WTC11 (cell line): ENCODE measurements at regions not wholly inside any gene's neighbourhood (a gene's known extent, or its start where the extent isn't known, plus 50 kb on each side); places are given as distances from the start of the nearest gene placed in this dataset.
A peak's percentile ranks its signal among the peaks of the same experiment; 100 is the strongest.

ENCODE experiments used
- ATAC-seq: fragments of 200-7000 bp; cut with Tn5 transposase; 2 replicates; pipeline ENCODE4 v1.10.0; 2021; ENCODE audit warnings: mild to moderate bottlenecking, moderate library complexity
- CTCF ChIA-PET: fragments of 300-600 bp; sonication (Branson Sonifier 250); formaldehyde crosslinking; loops from one replicate; lab custom pipeline; 2021; ENCODE audit warnings: antibody characterized with exemption; lab: Charles Lee
- POLR2A ChIA-PET: fragments of 350-600 bp; sonication (Branson Sonifier 250); formaldehyde crosslinking; loops from one replicate; lab custom pipeline; 2021; ENCODE audit warnings: antibody characterized with exemption; lab: Charles Lee
- DNase-seq: peaks from one replicate; pipeline ENCODE4 v3.0.0; 2021; ENCODE audit warnings: low spot score
- H3K27ac Mint-ChIP-seq: 2 replicates; pipeline ENCODE4 v1.8.0; 2021; ENCODE audit warnings: mixed read lengths
- H3K27me3 Mint-ChIP-seq: 2 replicates; pipeline ENCODE4 v1.8.0; 2021; ENCODE audit warnings: low read depth, mild to moderate bottlenecking, moderate library complexity, mixed read lengths
- H3K36me3 Mint-ChIP-seq: 2 replicates; pipeline ENCODE4 v1.8.0; 2021; ENCODE audit warnings: mixed read lengths
- H3K4me1 Mint-ChIP-seq: 2 replicates; pipeline ENCODE4 v1.8.0; 2022; ENCODE audit warnings: mixed read lengths
- H3K4me3 Mint-ChIP-seq: 2 replicates; pipeline ENCODE4 v1.8.0; 2021; ENCODE audit warnings: mild to moderate bottlenecking, moderate library complexity, mixed read lengths
- H3K9me3 Mint-ChIP-seq: 2 replicates; pipeline ENCODE4 v1.8.0; 2021; ENCODE audit warnings: mixed read lengths
- ATF1 ChIP-seq: sonication (generic); formaldehyde crosslinking; IDR thresholded peaks from 2 replicates; pipeline ENCODE4 v1.8.1; 2023; ENCODE audit warnings: mild to moderate bottlenecking, moderate library complexity, missing genetic modification reagents
- ATF3 ChIP-seq: sonication (generic); formaldehyde crosslinking; conservative IDR thresholded peaks from 2 replicates; pipeline ENCODE4 v1.8.1; 2022; ENCODE audit warnings: mild to moderate bottlenecking, missing genetic modification reagents
- CREB1 ChIP-seq: sonication (generic); formaldehyde crosslinking; IDR thresholded peaks from 2 replicates; pipeline ENCODE4 v1.8.0; 2023; ENCODE audit warnings: mild to moderate bottlenecking, missing genetic modification reagents
- E2F4 ChIP-seq: sonication (generic); formaldehyde crosslinking; IDR thresholded peaks from 2 replicates; pipeline ENCODE4 v1.8.1; 2022; ENCODE audit warnings: low read depth, mild to moderate bottlenecking, moderate library complexity, missing genetic modification reagents, borderline replicate concordance
- FOXP1 ChIP-seq: sonication (generic); formaldehyde crosslinking; IDR thresholded peaks from 2 replicates; pipeline ENCODE4 v1.8.0; 2022; ENCODE audit warnings: missing genetic modification reagents, mild to moderate bottlenecking, moderate library complexity, borderline replicate concordance
- GABPB1 ChIP-seq: sonication (generic); formaldehyde crosslinking; IDR thresholded peaks from 2 replicates; pipeline ENCODE4 v1.8.1; 2023; ENCODE audit warnings: mild to moderate bottlenecking, missing genetic modification reagents
- GTF2I ChIP-seq: fragments of 250-450 bp; sonication (Bioruptor Pico); conservative IDR thresholded peaks from 2 replicates; pipeline ENCODE4 v1.4.0; 2021; ENCODE audit warnings: mild to moderate bottlenecking
- NFE2L1 ChIP-seq: sonication (generic); formaldehyde crosslinking; IDR thresholded peaks from 2 replicates; pipeline ENCODE4 v1.8.1; 2023; ENCODE audit warnings: missing genetic modification reagents
- ZNF138 ChIP-seq: sonication (generic); formaldehyde crosslinking; conservative IDR thresholded peaks from 2 replicates; pipeline ENCODE4 v1.8.1; 2022; ENCODE audit warnings: mild to moderate bottlenecking, moderate library complexity, missing genetic modification reagents
- ZNF281 ChIP-seq: sonication (generic); formaldehyde crosslinking; IDR thresholded peaks from 2 replicates; pipeline ENCODE4 v1.8.0; 2023; ENCODE audit warnings: mild to moderate bottlenecking, missing genetic modification reagents
- ZNF396 ChIP-seq: fragments of 250-450 bp; sonication (Bioruptor Pico); IDR thresholded peaks from 2 replicates; pipeline ENCODE4 v1.8.0; 2021; ENCODE audit warnings: mild to moderate bottlenecking, moderate library complexity, borderline replicate concordance
- TF ChIP-seq, protein P1 (sequence below): sonication (generic); formaldehyde crosslinking; IDR thresholded peaks from 2 replicates; pipeline ENCODE4 v1.8.1; 2023; ENCODE audit warnings: mild to moderate bottlenecking, missing genetic modification reagents, moderate library complexity
- TF ChIP-seq, protein P2 (sequence below): sonication (generic); formaldehyde crosslinking; IDR thresholded peaks from 2 replicates; pipeline ENCODE4 v1.8.1; 2023; ENCODE audit warnings: mild to moderate bottlenecking, missing genetic modification reagents, moderate library complexity
- TF ChIP-seq, protein P3 (sequence below): sonication (generic); formaldehyde crosslinking; IDR thresholded peaks from 2 replicates; pipeline ENCODE4 v1.8.0; 2022; ENCODE audit warnings: mild to moderate bottlenecking, missing genetic modification reagents
- TF ChIP-seq, protein P4 (sequence below): fragments of 250-450 bp; sonication (Bioruptor Pico); IDR thresholded peaks from 2 replicates; pipeline ENCODE4 v1.9.0; 2021; ENCODE audit warnings: mild to moderate bottlenecking
- TF ChIP-seq, protein P5 (sequence below): sonication (generic); formaldehyde crosslinking; IDR thresholded peaks from 2 replicates; pipeline ENCODE4 v1.8.0; 2022; ENCODE audit warnings: mild to moderate bottlenecking, missing genetic modification reagents
- TF ChIP-seq, protein P6 (sequence below): sonication (generic); formaldehyde crosslinking; IDR thresholded peaks from 2 replicates; pipeline ENCODE4 v1.8.1; 2023; ENCODE audit warnings: mild to moderate bottlenecking, missing genetic modification reagents

DNA sequence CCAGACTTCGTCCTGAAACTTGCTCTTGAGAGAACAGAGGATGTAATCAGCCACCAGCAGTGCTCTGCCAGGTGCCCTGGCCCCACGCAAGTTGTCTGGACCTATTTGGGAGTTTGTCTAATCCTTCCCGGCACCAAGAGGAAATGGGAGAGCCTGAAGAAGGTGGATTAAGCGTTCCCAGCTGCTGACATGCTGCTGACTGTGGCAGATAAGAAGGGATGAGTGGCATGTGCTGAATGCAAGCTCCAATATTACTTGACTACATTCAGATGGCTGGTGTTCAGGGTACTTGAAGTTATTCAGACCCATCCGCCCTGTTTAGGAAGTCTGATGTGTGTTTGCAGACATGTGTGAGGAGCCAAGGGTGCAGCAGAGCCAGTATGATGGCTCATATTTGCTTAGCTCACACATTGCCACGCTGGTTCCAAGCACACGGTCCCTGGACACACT is 440.6 kb upstream of the CCDC196 start:
- no peak for DNase-seq
- Mint-ChIP-seq H3K9me3 (peaks cover 19% of the 10 kb centered on the region), H3K4me3 (no peak overlapping the region), H3K4me1 (peaks cover 14% of the 10 kb centered on the region), H3K27ac (no peak overlapping the region), H3K27me3 (peaks cover 5% of the 10 kb centered on the region), H3K36me3 (no peaks in the 10 kb centered on the region)
- CTCF ChIA-PET: no interaction called here
- ATAC-seq: peak; percentile 39; the same call in 1 of the 2 replicates
- POLR2A ChIA-PET: no interaction called here
- TF ChIP-seq E2F4 (CRISPR knock-in tag) (no peak), ATF3 (CRISPR knock-in tag) (no peak), ZNF281 (CRISPR knock-in tag) (no peak), GABPB1 (CRISPR knock-in tag) (no peak), NFE2L1 (CRISPR knock-in tag) (no peak), ZNF396 (CRISPR knock-in tag) (no peak), CREB1 (CRISPR knock-in tag) (no peak)
- TF ChIP-seq, protein P1, sequence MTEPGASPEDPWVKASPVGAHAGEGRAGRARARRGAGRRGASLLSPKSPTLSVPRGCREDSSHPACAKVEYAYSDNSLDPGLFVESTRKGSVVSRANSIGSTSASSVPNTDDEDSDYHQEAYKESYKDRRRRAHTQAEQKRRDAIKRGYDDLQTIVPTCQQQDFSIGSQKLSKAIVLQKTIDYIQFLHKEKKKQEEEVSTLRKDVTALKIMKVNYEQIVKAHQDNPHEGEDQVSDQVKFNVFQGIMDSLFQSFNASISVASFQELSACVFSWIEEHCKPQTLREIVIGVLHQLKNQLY (CRISPR knock-in tag): no peak

GRCh38 chr14:66046035-66046434 is 440.1 kb upstream of the CCDC196 start:
- POLR2A ChIA-PET: no interaction called here
- ATAC-seq: no peak
- peaks cover 5% of the 10 kb centered on the region for H3K27me3 Mint-ChIP-seq
- H3K9me3 Mint-ChIP-seq: peaks cover 19% of the 10 kb centered on the region
- no peak overlapping the region for H3K4me3 Mint-ChIP-seq
- CTCF ChIA-PET: no interaction called here
- TF ChIP-seq ZNF138 (CRISPR knock-in tag): no peak
- TF ChIP-seq, protein P2, sequence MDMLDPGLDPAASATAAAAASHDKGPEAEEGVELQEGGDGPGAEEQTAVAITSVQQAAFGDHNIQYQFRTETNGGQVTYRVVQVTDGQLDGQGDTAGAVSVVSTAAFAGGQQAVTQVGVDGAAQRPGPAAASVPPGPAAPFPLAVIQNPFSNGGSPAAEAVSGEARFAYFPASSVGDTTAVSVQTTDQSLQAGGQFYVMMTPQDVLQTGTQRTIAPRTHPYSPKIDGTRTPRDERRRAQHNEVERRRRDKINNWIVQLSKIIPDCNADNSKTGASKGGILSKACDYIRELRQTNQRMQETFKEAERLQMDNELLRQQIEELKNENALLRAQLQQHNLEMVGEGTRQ (CRISPR knock-in tag): peak; percentile 86
- no peak for TF ChIP-seq FOXP1 (CRISPR knock-in tag)
- TF ChIP-seq, protein P3, sequence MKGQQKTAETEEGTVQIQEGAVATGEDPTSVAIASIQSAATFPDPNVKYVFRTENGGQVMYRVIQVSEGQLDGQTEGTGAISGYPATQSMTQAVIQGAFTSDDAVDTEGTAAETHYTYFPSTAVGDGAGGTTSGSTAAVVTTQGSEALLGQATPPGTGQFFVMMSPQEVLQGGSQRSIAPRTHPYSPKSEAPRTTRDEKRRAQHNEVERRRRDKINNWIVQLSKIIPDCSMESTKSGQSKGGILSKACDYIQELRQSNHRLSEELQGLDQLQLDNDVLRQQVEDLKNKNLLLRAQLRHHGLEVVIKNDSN (CRISPR knock-in tag): peak; percentile 76
- no peak for TF ChIP-seq ATF1
- TF ChIP-seq, protein P4, sequence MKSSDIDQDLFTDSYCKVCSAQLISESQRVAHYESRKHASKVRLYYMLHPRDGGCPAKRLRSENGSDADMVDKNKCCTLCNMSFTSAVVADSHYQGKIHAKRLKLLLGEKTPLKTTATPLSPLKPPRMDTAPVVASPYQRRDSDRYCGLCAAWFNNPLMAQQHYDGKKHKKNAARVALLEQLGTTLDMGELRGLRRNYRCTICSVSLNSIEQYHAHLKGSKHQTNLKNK (CRISPR knock-in tag): no peak
- TF ChIP-seq, protein P5, sequence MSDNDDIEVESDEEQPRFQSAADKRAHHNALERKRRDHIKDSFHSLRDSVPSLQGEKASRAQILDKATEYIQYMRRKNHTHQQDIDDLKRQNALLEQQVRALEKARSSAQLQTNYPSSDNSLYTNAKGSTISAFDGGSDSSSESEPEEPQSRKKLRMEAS (CRISPR knock-in tag): no peak
- TF ChIP-seq GTF2I (CRISPR knock-in tag): no peak
- TF ChIP-seq, protein P6, sequence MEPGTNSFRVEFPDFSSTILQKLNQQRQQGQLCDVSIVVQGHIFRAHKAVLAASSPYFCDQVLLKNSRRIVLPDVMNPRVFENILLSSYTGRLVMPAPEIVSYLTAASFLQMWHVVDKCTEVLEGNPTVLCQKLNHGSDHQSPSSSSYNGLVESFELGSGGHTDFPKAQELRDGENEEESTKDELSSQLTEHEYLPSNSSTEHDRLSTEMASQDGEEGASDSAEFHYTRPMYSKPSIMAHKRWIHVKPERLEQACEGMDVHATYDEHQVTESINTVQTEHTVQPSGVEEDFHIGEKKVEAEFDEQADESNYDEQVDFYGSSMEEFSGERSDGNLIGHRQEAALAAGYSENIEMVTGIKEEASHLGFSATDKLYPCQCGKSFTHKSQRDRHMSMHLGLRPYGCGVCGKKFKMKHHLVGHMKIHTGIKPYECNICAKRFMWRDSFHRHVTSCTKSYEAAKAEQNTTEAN (CRISPR knock-in tag): no peak
- DNase-seq: no peak
- peaks cover 14% of the 10 kb centered on the region for H3K4me1 Mint-ChIP-seq
- H3K36me3 Mint-ChIP-seq: no peaks in the 10 kb centered on the region
- H3K27ac Mint-ChIP-seq: no peak overlapping the region
